ENCODE measurements at regions not wholly inside any gene's neighbourhood (a gene's known extent, or its start where the extent isn't known, plus 50 kb on each side); places are given as distances from the start of the nearest gene placed in this dataset.

DNA sequence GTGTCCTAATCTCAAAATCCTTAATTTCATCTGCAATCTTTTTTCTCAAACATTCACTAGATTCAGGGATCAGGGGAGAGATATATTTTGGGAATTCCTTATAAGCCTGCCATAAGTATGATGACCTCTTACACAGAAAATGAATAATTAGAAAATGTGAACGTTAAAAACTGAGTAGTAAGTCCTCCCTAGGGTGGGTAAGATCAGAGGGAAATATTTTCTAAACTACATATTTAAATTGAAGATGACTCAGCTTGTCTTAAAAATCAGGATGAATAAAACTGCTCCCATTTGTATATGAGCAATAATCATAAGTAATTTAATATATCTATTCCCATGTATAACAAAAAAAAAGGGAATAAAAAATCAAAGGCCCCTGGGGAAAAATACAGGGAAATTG is 935.5 kb downstream of the TMTC2 start:
- no peaks in the 10 kb centered on the region for H3K4me1 ChIP-seq (ENCODE audit: insufficient read depth, poor library complexity, severe bottlenecking)
- ATAC-seq (ENCODE audit: low read depth) (no peak), DNase-seq (ENCODE audit: low spot score) (no peak)
- H3K4me3 ChIP-seq (ENCODE audit: severe bottlenecking) = no peak overlapping the region
- no peaks in the 10 kb centered on the region for H3K27me3 ChIP-seq (ENCODE audit: insufficient read depth, poor library complexity, severe bottlenecking)
- no peak overlapping the region for H3K27ac ChIP-seq (ENCODE audit: poor library complexity, severe bottlenecking)
- H3K9me3 ChIP-seq (ENCODE audit: severe bottlenecking) = no peaks in the 10 kb centered on the region
- TF ChIP-seq, protein P1, sequence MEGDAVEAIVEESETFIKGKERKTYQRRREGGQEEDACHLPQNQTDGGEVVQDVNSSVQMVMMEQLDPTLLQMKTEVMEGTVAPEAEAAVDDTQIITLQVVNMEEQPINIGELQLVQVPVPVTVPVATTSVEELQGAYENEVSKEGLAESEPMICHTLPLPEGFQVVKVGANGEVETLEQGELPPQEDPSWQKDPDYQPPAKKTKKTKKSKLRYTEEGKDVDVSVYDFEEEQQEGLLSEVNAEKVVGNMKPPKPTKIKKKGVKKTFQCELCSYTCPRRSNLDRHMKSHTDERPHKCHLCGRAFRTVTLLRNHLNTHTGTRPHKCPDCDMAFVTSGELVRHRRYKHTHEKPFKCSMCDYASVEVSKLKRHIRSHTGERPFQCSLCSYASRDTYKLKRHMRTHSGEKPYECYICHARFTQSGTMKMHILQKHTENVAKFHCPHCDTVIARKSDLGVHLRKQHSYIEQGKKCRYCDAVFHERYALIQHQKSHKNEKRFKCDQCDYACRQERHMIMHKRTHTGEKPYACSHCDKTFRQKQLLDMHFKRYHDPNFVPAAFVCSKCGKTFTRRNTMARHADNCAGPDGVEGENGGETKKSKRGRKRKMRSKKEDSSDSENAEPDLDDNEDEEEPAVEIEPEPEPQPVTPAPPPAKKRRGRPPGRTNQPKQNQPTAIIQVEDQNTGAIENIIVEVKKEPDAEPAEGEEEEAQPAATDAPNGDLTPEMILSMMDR (IDR thresholded peaks at IDR 0.05; ENCODE audit: poor library complexity, severe bottlenecking) = no peak
- H3K36me3 ChIP-seq (ENCODE audit: low read depth) = no peaks in the 10 kb centered on the region

GRCh38 chr12:83619973-83620372 is 933.3 kb downstream of the TMTC2 start:
- Histone ChIP-seq H3K27ac (ENCODE audit: poor library complexity, severe bottlenecking) (no peak overlapping the region), H3K9me3 (ENCODE audit: severe bottlenecking) (no peaks in the 10 kb centered on the region), H3K4me1 (ENCODE audit: insufficient read depth, poor library complexity, severe bottlenecking) (no peaks in the 10 kb centered on the region), H3K4me3 (ENCODE audit: severe bottlenecking) (no peak overlapping the region), H3K36me3 (ENCODE audit: low read depth) (no peaks in the 10 kb centered on the region), H3K27me3 (ENCODE audit: insufficient read depth, poor library complexity, severe bottlenecking) (no peaks in the 10 kb centered on the region)
- DNase-seq (ENCODE audit: low spot score) (no peak), ATAC-seq (ENCODE audit: low read depth) (no peak)
- TF ChIP-seq, protein P1 (IDR thresholded peaks at IDR 0.05; ENCODE audit: poor library complexity, severe bottlenecking) = no peak

DNA sequence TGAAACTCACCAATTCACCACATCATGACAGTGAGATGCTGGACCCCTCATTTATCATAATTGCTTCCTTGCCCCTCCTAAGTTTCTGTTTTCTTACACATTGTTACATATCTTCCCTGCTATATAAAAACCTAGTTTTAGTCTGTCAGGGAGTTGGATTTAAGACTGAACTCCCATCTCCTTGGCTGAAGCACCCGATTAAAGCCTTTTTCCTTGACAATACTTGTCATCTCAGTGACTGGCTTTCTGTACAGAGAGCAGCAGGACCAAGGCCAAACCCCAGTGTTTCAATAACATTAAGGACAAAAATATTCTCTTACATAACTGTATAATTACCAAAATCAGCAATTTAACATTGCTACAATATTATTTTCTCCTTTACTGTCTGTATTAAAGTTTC is 928.4 kb downstream of the TMTC2 start:
- no peaks in the 10 kb centered on the region for H3K36me3 ChIP-seq (ENCODE audit: low read depth)
- H3K27ac ChIP-seq (ENCODE audit: poor library complexity, severe bottlenecking) = no peak overlapping the region
- no peaks in the 10 kb centered on the region for H3K9me3 ChIP-seq (ENCODE audit: severe bottlenecking)
- H3K4me3 ChIP-seq (ENCODE audit: severe bottlenecking) = no peak overlapping the region
- H3K4me1 ChIP-seq (ENCODE audit: insufficient read depth, poor library complexity, severe bottlenecking) = no peaks in the 10 kb centered on the region
- TF ChIP-seq, protein P1 (IDR thresholded peaks at IDR 0.05; ENCODE audit: poor library complexity, severe bottlenecking) = no peak
- ATAC-seq (ENCODE audit: low read depth) (no peak), DNase-seq (ENCODE audit: low spot score) (no peak)
- H3K27me3 ChIP-seq (ENCODE audit: insufficient read depth, poor library complexity, severe bottlenecking) = no peaks in the 10 kb centered on the region

DNA sequence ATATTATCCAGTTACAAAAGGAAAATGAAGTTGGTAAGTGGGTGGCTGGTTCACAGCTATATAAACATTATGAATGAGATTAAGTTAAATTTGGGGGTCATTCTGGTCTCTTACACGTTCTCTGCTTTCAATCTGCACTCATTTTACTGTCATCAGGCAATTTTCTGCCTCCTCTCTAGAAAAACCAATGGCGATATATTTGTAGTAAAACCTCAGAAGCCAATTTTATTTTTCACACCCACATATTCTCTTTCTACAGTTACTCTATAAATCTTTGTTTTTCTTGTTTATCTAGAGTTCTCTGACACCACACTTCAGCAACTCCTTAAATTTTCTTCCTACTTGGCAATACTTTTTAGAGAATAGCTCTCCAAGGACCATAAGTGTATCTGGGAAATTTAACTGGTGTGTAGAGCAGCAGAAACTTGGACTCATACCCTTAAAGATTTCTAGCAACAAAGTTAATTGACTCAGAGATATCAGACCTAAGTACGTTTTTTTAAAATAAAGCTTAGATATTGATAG is 926.9 kb downstream of the TMTC2 start:
- Histone ChIP-seq H3K9me3 (ENCODE audit: severe bottlenecking) (no peaks in the 10 kb centered on the region), H3K4me3 (ENCODE audit: severe bottlenecking) (no peak overlapping the region), H3K27ac (ENCODE audit: poor library complexity, severe bottlenecking) (no peak overlapping the region), H3K36me3 (ENCODE audit: low read depth) (no peaks in the 10 kb centered on the region), H3K4me1 (ENCODE audit: insufficient read depth, poor library complexity, severe bottlenecking) (no peaks in the 10 kb centered on the region), H3K27me3 (ENCODE audit: insufficient read depth, poor library complexity, severe bottlenecking) (no peaks in the 10 kb centered on the region)
- ATAC-seq (ENCODE audit: low read depth) (no peak), DNase-seq (ENCODE audit: low spot score) (no peak)
- TF ChIP-seq, protein P1 (IDR thresholded peaks at IDR 0.05; ENCODE audit: poor library complexity, severe bottlenecking) = no peak

- H3K9me3 ChIP-seq (ENCODE audit: severe bottlenecking) = no peaks in the 10 kb centered on the region
- ATAC-seq (ENCODE audit: low read depth) (no peak), DNase-seq (ENCODE audit: low spot score) (no peak)
- H3K27ac ChIP-seq (ENCODE audit: poor library complexity, severe bottlenecking) = no peak overlapping the region
- H3K27me3 ChIP-seq (ENCODE audit: insufficient read depth, poor library complexity, severe bottlenecking) = no peaks in the 10 kb centered on the region
- H3K36me3 ChIP-seq (ENCODE audit: low read depth) = no peaks in the 10 kb centered on the region
- no peaks in the 10 kb centered on the region for H3K4me1 ChIP-seq (ENCODE audit: insufficient read depth, poor library complexity, severe bottlenecking)
- TF ChIP-seq, protein P1 (IDR thresholded peaks at IDR 0.05; ENCODE audit: poor library complexity, severe bottlenecking) = no peak
- H3K4me3 ChIP-seq (ENCODE audit: severe bottlenecking) = no peak overlapping the region
These were observed 916.4 kb downstream of the TMTC2 start for GRCh38 chr12:83603106-83603505.
